ENCODE measurements at regions not wholly inside any gene's neighbourhood (a gene's known extent, or its start where the extent isn't known, plus 50 kb on each side); places are given as distances from the start of the nearest gene placed in this dataset.

- TF ChIP-seq ZNF274 (IDR thresholded peaks at IDR 0.05; ENCODE audit: low read depth, low read length), result no peak
- H3K4me3 ChIP-seq (ENCODE audit: low read length), result no peak overlapping the region
Measured at GRCh38 chr6:114576330-114576729, 233.5 kb upstream of the HS3ST5 start.

- no peak overlapping the region for H3K4me3 ChIP-seq (ENCODE audit: low read length)
- no peak for TF ChIP-seq ZNF274 (IDR thresholded peaks at IDR 0.05; ENCODE audit: low read depth, low read length)
Measured at GRCh38 chr6:114569669-114570068, 226.8 kb upstream of the HS3ST5 start.

GRCh38 chr6:114564302-114564933 is 221.6 kb upstream of the HS3ST5 start:
- no peak overlapping the region for H3K4me3 ChIP-seq (ENCODE audit: low read length)
- TF ChIP-seq ZNF274 (IDR thresholded peaks at IDR 0.05; ENCODE audit: low read depth, low read length), result no peak

- H3K4me3 ChIP-seq (ENCODE audit: low read length), result no peak overlapping the region
- no peak for TF ChIP-seq ZNF274 (IDR thresholded peaks at IDR 0.05; ENCODE audit: low read depth, low read length)
Measured at GRCh38 chr6:114559419-114559818, 216.6 kb upstream of the HS3ST5 start.

- no peak for TF ChIP-seq ZNF274 (IDR thresholded peaks at IDR 0.05; ENCODE audit: low read depth, low read length)
- no peak overlapping the region for H3K4me3 ChIP-seq (ENCODE audit: low read length)
Measured at GRCh38 chr6:114558153-114558552, 215.3 kb upstream of the HS3ST5 start.

GRCh38 chr6:114556846-114557488 is 214.1 kb upstream of the HS3ST5 start:
- no peak overlapping the region for H3K4me3 ChIP-seq (ENCODE audit: low read length)
- no peak for TF ChIP-seq ZNF274 (IDR thresholded peaks at IDR 0.05; ENCODE audit: low read depth, low read length)

GRCh38 chr6:114550316-114550715 is 207.5 kb upstream of the HS3ST5 start:
- no peak for TF ChIP-seq ZNF274 (IDR thresholded peaks at IDR 0.05; ENCODE audit: low read depth, low read length)
- H3K4me3 ChIP-seq (ENCODE audit: low read length), result no peak overlapping the region

- no peak for TF ChIP-seq ZNF274 (IDR thresholded peaks at IDR 0.05; ENCODE audit: low read depth, low read length)
Measured at GRCh38 chr6:114543696-114544095, 200.9 kb upstream of the HS3ST5 start.

GRCh38 chr6:114541794-114542193 is 199.0 kb upstream of the HS3ST5 start:
- H3K4me3 ChIP-seq (ENCODE audit: low read length), result no peak overlapping the region
- no peak for TF ChIP-seq ZNF274 (IDR thresholded peaks at IDR 0.05; ENCODE audit: low read depth, low read length)

More at GRCh38 chr6:114543696-114544095, 200.9 kb upstream of the HS3ST5 start:
- no peak overlapping the region for H3K4me3 ChIP-seq (ENCODE audit: low read length)

- H3K4me3 ChIP-seq (ENCODE audit: low read length), result no peak overlapping the region
- no peak for TF ChIP-seq ZNF274 (IDR thresholded peaks at IDR 0.05; ENCODE audit: low read depth, low read length)
Measured at GRCh38 chr6:114537977-114538376, 195.2 kb upstream of the HS3ST5 start.

- no peak for TF ChIP-seq ZNF274 (IDR thresholded peaks at IDR 0.05; ENCODE audit: low read depth, low read length)
- H3K4me3 ChIP-seq (ENCODE audit: low read length), result no peak overlapping the region
Measured at GRCh38 chr6:114534813-114535212, 192.0 kb upstream of the HS3ST5 start.

- TF ChIP-seq ZNF274 (IDR thresholded peaks at IDR 0.05; ENCODE audit: low read depth, low read length), result no peak
- no peak overlapping the region for H3K4me3 ChIP-seq (ENCODE audit: low read length)
Measured at GRCh38 chr6:114524081-114524480, 181.3 kb upstream of the HS3ST5 start.

GRCh38 chr6:114523508-114523907 is 180.7 kb upstream of the HS3ST5 start:
- TF ChIP-seq ZNF274 (IDR thresholded peaks at IDR 0.05; ENCODE audit: low read depth, low read length), result no peak
- peak overlapping the region; percentile 25; the same call in 1 of the 2 replicates for H3K4me3 ChIP-seq (ENCODE audit: low read length)

GRCh38 chr6:114521926-114522325 is 179.1 kb upstream of the HS3ST5 start:
- H3K4me3 ChIP-seq (ENCODE audit: low read length), result no peak overlapping the region
- TF ChIP-seq ZNF274 (IDR thresholded peaks at IDR 0.05; ENCODE audit: low read depth, low read length), result no peak

GRCh38 chr6:114520976-114521375 is 178.2 kb upstream of the HS3ST5 start:
- H3K4me3 ChIP-seq (ENCODE audit: low read length), result no peak overlapping the region
- TF ChIP-seq ZNF274 (IDR thresholded peaks at IDR 0.05; ENCODE audit: low read depth, low read length), result no peak
